ENCODE measurements at regions not wholly inside any gene's neighbourhood (a gene's known extent, or its start where the extent isn't known, plus 50 kb on each side); places are given as distances from the start of the nearest gene placed in this dataset.

DNA sequence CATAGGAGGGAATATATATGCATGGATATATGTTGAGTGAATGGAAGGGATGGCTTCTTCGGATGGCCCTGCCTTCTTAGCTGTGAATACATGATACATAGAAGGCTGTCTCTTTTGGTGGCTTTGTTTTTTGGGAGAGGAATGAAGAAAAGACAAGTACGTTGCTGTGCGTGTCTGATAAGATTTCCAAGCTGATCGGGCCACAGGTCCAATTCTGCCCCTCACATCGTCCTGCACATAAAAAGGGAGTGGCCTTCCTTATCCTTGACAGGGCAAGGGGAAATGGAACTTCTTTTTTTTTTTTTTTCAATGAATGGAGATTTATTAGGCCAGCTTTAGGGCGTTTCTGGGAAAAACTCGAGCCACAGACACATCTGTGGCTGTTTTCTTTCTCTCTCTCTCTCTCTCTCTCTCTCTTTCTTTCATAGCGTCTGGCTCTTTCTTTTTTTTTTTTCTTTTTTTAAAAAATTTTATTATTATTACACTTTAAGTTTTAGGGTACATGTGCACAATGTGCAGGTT, 103.8 kb upstream of the SPATA13 start:
- TF ChIP-seq, protein P1, sequence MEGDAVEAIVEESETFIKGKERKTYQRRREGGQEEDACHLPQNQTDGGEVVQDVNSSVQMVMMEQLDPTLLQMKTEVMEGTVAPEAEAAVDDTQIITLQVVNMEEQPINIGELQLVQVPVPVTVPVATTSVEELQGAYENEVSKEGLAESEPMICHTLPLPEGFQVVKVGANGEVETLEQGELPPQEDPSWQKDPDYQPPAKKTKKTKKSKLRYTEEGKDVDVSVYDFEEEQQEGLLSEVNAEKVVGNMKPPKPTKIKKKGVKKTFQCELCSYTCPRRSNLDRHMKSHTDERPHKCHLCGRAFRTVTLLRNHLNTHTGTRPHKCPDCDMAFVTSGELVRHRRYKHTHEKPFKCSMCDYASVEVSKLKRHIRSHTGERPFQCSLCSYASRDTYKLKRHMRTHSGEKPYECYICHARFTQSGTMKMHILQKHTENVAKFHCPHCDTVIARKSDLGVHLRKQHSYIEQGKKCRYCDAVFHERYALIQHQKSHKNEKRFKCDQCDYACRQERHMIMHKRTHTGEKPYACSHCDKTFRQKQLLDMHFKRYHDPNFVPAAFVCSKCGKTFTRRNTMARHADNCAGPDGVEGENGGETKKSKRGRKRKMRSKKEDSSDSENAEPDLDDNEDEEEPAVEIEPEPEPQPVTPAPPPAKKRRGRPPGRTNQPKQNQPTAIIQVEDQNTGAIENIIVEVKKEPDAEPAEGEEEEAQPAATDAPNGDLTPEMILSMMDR (IDR thresholded peaks at IDR 0.05; ENCODE audit: low read depth, low read length) = no peak
- no peak for TF ChIP-seq EZH2phosphoT487 (IDR thresholded peaks at IDR 0.05; ENCODE audit: low read depth)

Data from OCI-LY3 (cell line).